Body of pancreas (tissue), 4 donors: ENCODE measurements at regions not wholly inside any gene's neighbourhood (a gene's known extent, or its start where the extent isn't known, plus 50 kb on each side); places are given as distances from the start of the nearest gene placed in this dataset.

ENCODE experiments used
- POLR2A ChIP-seq, 3 donors: fragments of 450-650 bp; IDR thresholded peaks; one replicate each; pipeline ENCODE4 v1.6.1; 2016; ENCODE audit warnings: antibody characterized with exemption in 3 of 3, mild to moderate bottlenecking in 2 of 3
- TF ChIP-seq, protein P1 (sequence below), 7 experiments: fragments of 450-650 bp in 4 of 7; fragments of 200-600 bp in 3 of 7; sonication (generic) in 3 of 7; IDR thresholded peaks; one replicate each; pipeline ENCODE4 v1.5.1; 2016 to 2019; ENCODE audit warnings: antibody characterized with exemption in 7 of 7

GRCh38 chr4:126890994-126891393 is 741.8 kb upstream of the INTU start:
- TF ChIP-seq POLR2A (IDR thresholded peaks at IDR 0.05) = no peak
- TF ChIP-seq, protein P1, sequence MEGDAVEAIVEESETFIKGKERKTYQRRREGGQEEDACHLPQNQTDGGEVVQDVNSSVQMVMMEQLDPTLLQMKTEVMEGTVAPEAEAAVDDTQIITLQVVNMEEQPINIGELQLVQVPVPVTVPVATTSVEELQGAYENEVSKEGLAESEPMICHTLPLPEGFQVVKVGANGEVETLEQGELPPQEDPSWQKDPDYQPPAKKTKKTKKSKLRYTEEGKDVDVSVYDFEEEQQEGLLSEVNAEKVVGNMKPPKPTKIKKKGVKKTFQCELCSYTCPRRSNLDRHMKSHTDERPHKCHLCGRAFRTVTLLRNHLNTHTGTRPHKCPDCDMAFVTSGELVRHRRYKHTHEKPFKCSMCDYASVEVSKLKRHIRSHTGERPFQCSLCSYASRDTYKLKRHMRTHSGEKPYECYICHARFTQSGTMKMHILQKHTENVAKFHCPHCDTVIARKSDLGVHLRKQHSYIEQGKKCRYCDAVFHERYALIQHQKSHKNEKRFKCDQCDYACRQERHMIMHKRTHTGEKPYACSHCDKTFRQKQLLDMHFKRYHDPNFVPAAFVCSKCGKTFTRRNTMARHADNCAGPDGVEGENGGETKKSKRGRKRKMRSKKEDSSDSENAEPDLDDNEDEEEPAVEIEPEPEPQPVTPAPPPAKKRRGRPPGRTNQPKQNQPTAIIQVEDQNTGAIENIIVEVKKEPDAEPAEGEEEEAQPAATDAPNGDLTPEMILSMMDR (IDR thresholded peaks at IDR 0.05) = no peak
